ENCODE measurements at regions not wholly inside any gene's neighbourhood (a gene's known extent, or its start where the extent isn't known, plus 50 kb on each side); places are given as distances from the start of the nearest gene placed in this dataset.

- TF ChIP-seq CTCF (IDR thresholded peaks at IDR 0.05) (no peak), POLR2A (IDR thresholded peaks at IDR 0.05) (no peak), EP300 (IDR thresholded peaks at IDR 0.05) (no peak)
Measured at GRCh38 chr9:19994296-19994695, 205.5 kb upstream of the SLC24A2 start.

Measured in stomach (tissue), 4 donors.